GM19328 (cell line): ENCODE measurements at regions not wholly inside any gene's neighbourhood (a gene's known extent, or its start where the extent isn't known, plus 50 kb on each side); places are given as distances from the start of the nearest gene placed in this dataset.

Experiments used
- ATAC-seq: cut with Tn5 transposase; IDR thresholded peaks from one replicate; pipeline ENCODE4 v1.9.1; 2021; ENCODE audit warnings: mild to moderate bottlenecking, moderate library complexity; ENCODE audit not compliant: unreplicated experiment

DNA sequence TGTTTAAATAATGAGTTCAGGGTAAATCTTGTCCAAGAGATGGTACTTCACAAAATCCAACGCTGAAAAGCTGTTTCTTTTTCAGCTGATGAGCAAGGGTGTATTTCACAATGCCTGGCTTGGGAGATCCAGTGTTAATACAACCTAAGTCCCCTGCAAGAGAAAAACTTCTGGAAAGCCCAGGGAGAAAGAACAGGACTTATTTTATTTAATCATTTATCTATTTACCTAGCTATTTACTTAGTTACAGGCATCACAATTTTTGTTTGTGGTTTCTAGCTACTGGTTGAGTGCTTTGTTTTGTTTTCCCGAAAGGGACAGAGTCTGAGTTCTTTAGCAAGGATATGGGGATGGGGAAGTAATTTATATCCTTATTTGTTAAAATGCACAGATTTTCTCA is 598.2 kb upstream of the SYT4 start:
- no peak for ATAC-seq

- no peak for ATAC-seq
Observed at GRCh38 chr18:43876286-43876685, 599.0 kb upstream of the SYT4 start.

DNA sequence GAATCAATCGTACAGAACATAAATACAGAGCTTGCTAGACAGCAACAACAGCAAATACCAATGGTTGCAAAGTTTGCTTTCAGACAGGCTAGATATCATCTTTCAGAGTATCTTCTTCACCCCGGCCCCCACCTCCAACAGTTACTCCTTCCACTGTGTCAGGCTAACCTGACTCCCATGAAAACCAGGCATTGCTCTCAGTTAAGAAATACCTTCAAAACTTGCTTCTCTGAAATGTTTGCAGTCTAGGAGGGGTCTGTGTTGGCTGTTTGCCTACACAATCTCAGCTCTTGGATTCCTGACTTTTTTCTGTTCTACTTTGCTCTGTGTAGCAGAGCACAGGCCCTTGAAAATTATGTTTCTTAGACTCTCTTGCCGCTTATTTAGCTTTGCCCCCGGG is 599.5 kb upstream of the SYT4 start:
- ATAC-seq: no peak

DNA sequence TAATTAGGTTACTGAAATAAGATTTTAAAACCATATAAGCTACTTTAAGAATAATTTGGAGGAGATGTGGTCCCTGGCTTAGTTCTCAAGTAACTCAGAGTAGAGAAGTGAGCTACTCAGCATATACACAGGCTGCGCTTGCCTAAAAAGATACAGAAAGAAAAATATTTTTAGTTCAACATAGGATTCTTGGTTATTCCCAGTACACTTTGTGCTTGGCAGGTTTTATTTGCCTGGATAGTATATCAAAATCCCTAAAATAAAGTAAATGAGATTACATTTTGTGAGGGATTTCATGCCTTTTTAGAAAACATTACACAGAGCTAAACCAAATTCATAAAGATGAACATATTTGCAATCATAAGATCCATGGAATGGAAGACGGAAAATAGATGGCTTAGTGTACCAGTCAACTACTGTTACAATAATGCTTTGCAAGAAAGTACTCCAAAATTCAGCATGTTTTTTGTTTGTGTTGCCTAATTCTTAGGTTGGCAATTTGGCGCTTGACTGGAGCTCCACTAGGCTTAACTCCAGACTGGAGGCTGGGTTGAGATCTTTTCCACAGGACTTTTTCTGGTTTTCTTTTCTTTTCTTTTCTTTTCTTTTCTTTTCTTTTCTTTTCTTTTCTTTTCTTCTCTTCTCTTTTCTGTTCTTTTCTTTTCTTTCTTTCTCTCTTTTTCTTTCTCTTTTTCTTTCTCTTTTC is 600.5 kb upstream of the SYT4 start:
- ATAC-seq: no peak

- no peak for ATAC-seq
Observed at GRCh38 chr18:43879415-43879814, 602.1 kb upstream of the SYT4 start.

DNA sequence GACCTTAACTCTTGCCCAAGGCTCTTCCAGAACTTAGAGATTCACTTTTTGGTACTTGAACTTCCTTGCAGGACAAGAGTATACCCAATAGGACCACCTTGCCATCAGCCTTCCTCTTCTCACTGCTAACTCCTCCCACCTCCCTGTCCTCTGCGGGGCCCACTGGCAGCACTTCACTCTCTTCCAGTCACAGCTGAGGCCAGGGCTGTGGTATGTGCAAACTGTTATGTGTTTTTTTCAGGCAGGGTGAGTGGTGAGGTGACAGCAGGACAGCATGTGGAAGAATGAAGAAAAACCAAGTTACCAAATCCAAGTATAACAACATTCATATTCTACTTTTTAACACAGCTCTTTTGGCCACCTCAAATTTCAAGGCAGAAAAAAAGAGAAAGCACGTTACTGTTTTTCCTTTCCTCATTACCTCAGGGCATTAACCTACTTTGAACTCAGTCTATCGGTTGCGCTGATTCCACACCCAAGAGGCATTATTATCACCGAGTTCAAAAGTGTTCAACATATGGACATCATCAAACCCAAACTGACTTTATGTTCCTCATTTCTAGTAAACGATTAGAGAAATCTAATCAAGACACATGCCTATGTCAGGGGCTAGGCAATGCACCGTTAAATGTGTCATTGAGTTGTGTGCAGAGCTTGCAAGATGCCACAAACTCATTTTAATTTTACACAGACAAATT is 605.2 kb upstream of the SYT4 start:
- no peak for ATAC-seq

GRCh38 chr18:43883886-43884285 is 606.6 kb upstream of the SYT4 start:
- ATAC-seq: no peak

DNA sequence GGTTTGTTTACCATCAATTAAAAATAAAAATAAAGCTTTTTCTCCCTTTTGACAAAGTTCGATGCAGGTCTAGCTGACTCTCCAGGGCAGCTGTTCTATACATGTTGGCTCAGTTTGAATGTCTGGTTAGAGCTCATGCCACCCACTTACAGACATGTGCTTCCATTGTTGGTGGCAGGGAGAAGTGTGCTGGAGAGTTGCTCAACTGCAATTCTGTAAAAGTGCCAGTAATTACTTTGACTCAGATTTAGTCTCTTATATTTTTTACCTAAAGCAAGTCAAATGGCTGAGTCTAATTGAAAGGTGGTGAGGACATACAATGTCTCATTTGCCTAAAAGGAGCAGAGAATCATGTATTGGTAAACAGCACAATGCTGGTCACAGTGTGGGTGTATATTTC is 609.1 kb upstream of the SYT4 start:
- ATAC-seq: no peak

GRCh38 chr18:43887491-43887890 is 610.2 kb upstream of the SYT4 start:
- no peak for ATAC-seq

GRCh38 chr18:43888598-43888997 is 611.3 kb upstream of the SYT4 start:
- no peak for ATAC-seq

- no peak for ATAC-seq
Observed at GRCh38 chr18:43893001-43893637, 615.8 kb upstream of the SYT4 start.

- ATAC-seq: no peak
Observed at GRCh38 chr18:43904209-43904837, 627.0 kb upstream of the SYT4 start.

GRCh38 chr18:43914018-43914417 is 636.7 kb upstream of the SYT4 start:
- ATAC-seq: no peak

DNA sequence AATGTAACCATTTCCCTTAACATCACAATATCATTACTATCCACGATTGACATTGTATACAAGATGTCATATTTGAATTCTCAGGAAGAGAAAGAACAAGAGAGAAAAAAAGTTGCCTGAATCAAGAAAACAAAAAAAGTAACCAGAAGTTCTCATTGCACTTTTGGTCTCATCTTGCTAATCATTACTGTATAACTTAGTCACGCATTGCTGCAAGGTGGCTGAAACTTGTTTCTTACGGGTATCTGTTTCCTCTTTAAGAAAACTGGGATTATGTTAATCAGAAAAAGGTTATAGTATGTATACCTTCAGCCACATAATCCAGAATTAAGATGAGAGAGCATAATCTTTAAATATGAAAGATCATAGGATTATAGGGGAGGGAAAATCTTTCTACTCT is 639.7 kb upstream of the SYT4 start:
- ATAC-seq: no peak

DNA sequence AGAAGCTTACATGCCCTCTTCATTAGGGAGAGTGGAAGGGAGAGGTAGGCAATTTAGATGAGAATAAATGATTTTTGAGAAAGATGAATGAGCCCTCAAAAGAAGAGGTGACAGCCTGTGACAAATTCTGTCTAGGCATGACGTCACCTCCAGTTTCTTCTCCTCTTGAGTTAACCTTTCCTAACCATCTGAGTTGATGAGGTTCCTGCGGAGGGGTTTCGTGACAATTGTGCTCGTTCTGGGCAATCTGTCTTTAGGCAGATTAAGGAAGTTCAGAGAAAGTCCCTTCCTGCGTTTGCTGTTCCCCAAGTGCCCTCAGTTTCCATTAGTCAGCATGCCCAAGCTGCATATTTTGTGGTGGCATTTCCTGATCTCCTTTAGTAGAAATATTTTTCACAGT is 640.2 kb upstream of the SYT4 start:
- ATAC-seq: no peak

GRCh38 chr18:43919551-43919950 is 642.3 kb upstream of the SYT4 start:
- ATAC-seq: no peak

- ATAC-seq: no peak
Observed at GRCh38 chr18:43931439-43931838, 654.1 kb upstream of the SYT4 start.

- ATAC-seq: no peak
Observed at GRCh38 chr18:43932140-43932539, 654.9 kb upstream of the SYT4 start.

- ATAC-seq: no peak
Observed at GRCh38 chr18:43933177-43933576, 655.9 kb upstream of the SYT4 start.

- no peak for ATAC-seq
Observed at GRCh38 chr18:43934322-43934721, 657.0 kb upstream of the SYT4 start.

DNA sequence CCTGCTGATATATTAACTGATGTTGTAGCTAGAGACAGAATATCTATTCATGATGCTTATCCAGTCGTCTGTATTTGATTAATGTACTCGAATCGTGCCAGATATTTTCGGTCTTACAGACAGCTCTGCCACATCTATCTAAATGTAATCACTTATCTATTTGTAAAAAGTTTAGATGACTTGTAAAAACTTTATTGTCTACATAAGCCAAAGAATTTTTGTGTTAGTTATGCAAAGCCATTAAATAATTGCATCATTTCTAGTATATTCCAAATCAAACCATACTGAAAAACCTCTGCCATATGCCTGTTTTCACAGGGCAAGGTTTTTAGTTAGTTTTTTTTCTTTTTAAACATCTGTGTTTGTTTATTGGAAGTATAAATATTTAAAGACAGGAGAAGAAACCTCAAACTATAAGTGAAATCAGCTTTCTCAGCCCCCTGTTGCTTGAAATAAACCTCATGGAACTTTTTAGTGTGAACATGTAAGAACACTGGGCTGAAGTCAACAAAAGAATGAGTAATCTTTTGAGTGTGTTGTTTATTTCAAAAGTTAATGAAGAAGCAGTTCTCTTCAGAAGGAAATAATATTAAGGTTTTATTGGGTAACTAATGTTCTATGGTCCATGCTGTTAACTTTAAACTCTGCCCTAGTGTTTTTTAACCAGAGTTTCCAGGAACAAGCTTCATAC is 657.6 kb upstream of the SYT4 start:
- ATAC-seq: no peak
